NOMO-1 treated with dmso at 0.1 percent for 144 hours (cell line): ENCODE measurements at regions not wholly inside any gene's neighbourhood (a gene's known extent, or its start where the extent isn't known, plus 50 kb on each side); places are given as distances from the start of the nearest gene placed in this dataset.

ENCODE experiments used
- DNase-seq: peaks from one replicate; lab custom pipeline; 2025; ENCODE audit not compliant: unreplicated experiment; lab: John Stamatoyannopoulos, UW

- DNase-seq, result no peak
These were observed 177.8 kb upstream of the ZNF462 start for GRCh38 chr9:106684940-106685695.

GRCh38 chr9:106689089-106689488 is 173.9 kb upstream of the ZNF462 start:
- DNase-seq, result no peak

GRCh38 chr9:106691627-106692026 is 171.3 kb upstream of the ZNF462 start:
- no peak for DNase-seq

GRCh38 chr9:106693558-106693957 is 169.4 kb upstream of the ZNF462 start:
- DNase-seq, result no peak

- no peak for DNase-seq
These were observed 166.2 kb upstream of the ZNF462 start for GRCh38 chr9:106696804-106697203.

- DNase-seq, result no peak
These were observed 165.6 kb upstream of the ZNF462 start for GRCh38 chr9:106697390-106697749.

GRCh38 chr9:106697750-106698502 is 165.0 kb upstream of the ZNF462 start:
- no peak for DNase-seq

- no peak for DNase-seq
These were observed 162.3 kb upstream of the ZNF462 start for GRCh38 chr9:106700676-106701075.

GRCh38 chr9:106701611-106702010 is 161.4 kb upstream of the ZNF462 start:
- no peak for DNase-seq

GRCh38 chr9:106704056-106704615 is 158.8 kb upstream of the ZNF462 start:
- DNase-seq, result no peak

GRCh38 chr9:106707291-106707690 is 155.7 kb upstream of the ZNF462 start:
- DNase-seq, result no peak

GRCh38 chr9:106707738-106708474 is 155.1 kb upstream of the ZNF462 start:
- no peak for DNase-seq

- DNase-seq, result no peak
These were observed 154.4 kb upstream of the ZNF462 start for GRCh38 chr9:106708475-106709146.

GRCh38 chr9:106712279-106712678 is 150.7 kb upstream of the ZNF462 start:
- no peak for DNase-seq

- no peak for DNase-seq
These were observed 149.8 kb upstream of the ZNF462 start for GRCh38 chr9:106713206-106713605.

GRCh38 chr9:106716820-106717219 is 146.1 kb upstream of the ZNF462 start:
- no peak for DNase-seq

- no peak for DNase-seq
These were observed 145.3 kb upstream of the ZNF462 start for GRCh38 chr9:106717686-106718085.

GRCh38 chr9:106718936-106719335 is 144.0 kb upstream of the ZNF462 start:
- no peak for DNase-seq

GRCh38 chr9:106722051-106722753 is 140.8 kb upstream of the ZNF462 start:
- no peak for DNase-seq

- DNase-seq, result no peak
These were observed 139.0 kb upstream of the ZNF462 start for GRCh38 chr9:106723926-106724325.
